Common myeloid progenitor, CD34-positive (primary cell): ENCODE measurements at regions not wholly inside any gene's neighbourhood (a gene's known extent, or its start where the extent isn't known, plus 50 kb on each side); places are given as distances from the start of the nearest gene placed in this dataset.

Experiments
- CTCF ChIA-PET: fragments of 350-600 bp; sonication (Branson Sonifier 250); formaldehyde crosslinking; loops from one replicate; lab custom pipeline; 2021; ENCODE audit warnings: antibody characterized with exemption; lab: Charles Lee
- POLR2A ChIA-PET: fragments of 350-600 bp; sonication (Branson Sonifier 250); formaldehyde crosslinking; loops from one replicate; lab custom pipeline; 2021; ENCODE audit warnings: antibody characterized with exemption; lab: Charles Lee
- DNase-seq, 3 donors: peaks; one replicate each; pipeline versions ENCODE4 v3.0.0 to v3.0.0-alpha.2; 2013
- H3K27ac ChIP-seq, 2 experiments: 1 replicate in 1 of 2; 2 replicates in 1 of 2; pipeline ENCODE4 v1.7.0; 2013; ENCODE audit warnings: inconsistent platforms in 2 of 2, low read length in 2 of 2, mild to moderate bottlenecking in 2 of 2, low read depth in 1 of 2, moderate library complexity in 1 of 2; ENCODE audit not compliant: severe bottlenecking in 2 of 2, insufficient read depth in 1 of 2, poor library complexity in 1 of 2
- H3K27me3 ChIP-seq, 5 experiments: replicated peaks in 2 of 5; 1 replicate in 3 of 5; 2 replicates in 2 of 5; pipeline versions ENCODE4 v1.6.1 to v1.7.0; 2013; ENCODE audit warnings: low read length in 4 of 5, mild to moderate bottlenecking in 2 of 5, moderate library complexity in 2 of 5, inconsistent platforms in 1 of 5; ENCODE audit not compliant: insufficient read depth in 5 of 5, control insufficient read depth in 4 of 5
- H3K36me3 ChIP-seq, 4 experiments: 1 replicate in 2 of 4; 2 replicates in 2 of 4; pipeline versions ENCODE4 v1.6.1 to v1.7.0; 2013; ENCODE audit warnings: low read length in 3 of 4, control low read depth in 1 of 4, mild to moderate bottlenecking in 1 of 4; ENCODE audit not compliant: control insufficient read depth in 4 of 4, insufficient read depth in 4 of 4
- H3K4me1 ChIP-seq, 4 experiments: 1 replicate in 3 of 4; 2 replicates in 1 of 4; pipeline versions ENCODE4 v1.6.1 to v1.7.1; 2013; ENCODE audit warnings: low read length in 3 of 4, mild to moderate bottlenecking in 3 of 4, control low read depth in 1 of 4, inconsistent platforms in 1 of 4, moderate library complexity in 1 of 4; ENCODE audit not compliant: control insufficient read depth in 4 of 4, insufficient read depth in 4 of 4; ENCODE audit errors: control extremely low read depth in 1 of 4
- H3K4me3 ChIP-seq, 7 experiments: 1 replicate in 4 of 7; 2 replicates in 3 of 7; pipeline versions ENCODE4 v1.5.1 to v1.7.0; 2013; ENCODE audit warnings: mild to moderate bottlenecking in 7 of 7, low read length in 6 of 7, moderate library complexity in 6 of 7, inconsistent platforms in 2 of 7, low read depth in 2 of 7, control low read depth in 1 of 7; ENCODE audit not compliant: insufficient read depth in 4 of 7, control insufficient read depth in 1 of 7; ENCODE audit errors: extremely low read depth in 1 of 7
- H3K9me3 ChIP-seq, 5 experiments: 1 replicate in 4 of 5; 2 replicates in 1 of 5; pipeline versions ENCODE4 v1.6.1 to v1.7.1; 2013; ENCODE audit warnings: low read length in 4 of 5, mild to moderate bottlenecking in 2 of 5, inconsistent platforms in 1 of 5, low read depth in 1 of 5, moderate library complexity in 1 of 5; ENCODE audit not compliant: control insufficient read depth in 4 of 5, insufficient read depth in 2 of 5; ENCODE audit errors: control extremely low read depth in 1 of 5
- WGBS: methylation state at CpG from one replicate; pipeline ENCODE4 v1.1.5; 2013; ENCODE audit not compliant: insufficient coverage; 5-methylcytosine and 5-hydroxymethylcytosine counted together

DNA sequence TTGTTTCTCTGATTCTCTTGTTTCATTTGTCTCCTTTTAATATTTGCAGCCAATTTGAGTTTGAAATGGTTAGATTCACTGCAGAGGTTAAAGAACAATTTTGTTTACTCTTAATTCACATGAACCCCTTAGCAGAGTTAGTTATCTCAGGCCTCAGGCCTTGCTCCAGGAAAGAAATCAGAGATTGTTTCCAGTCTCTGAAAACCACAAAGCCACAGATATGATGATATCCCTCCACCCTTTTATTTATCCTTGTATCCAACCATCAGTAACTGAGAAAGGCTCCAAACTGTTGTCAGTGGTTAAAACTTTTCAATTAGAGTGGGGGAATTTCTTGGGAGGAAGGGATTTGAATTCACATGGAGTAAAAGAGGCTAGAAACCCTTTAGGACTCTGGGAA lies 406.0 kb upstream of the DMAC1 start:
- H3K27ac ChIP-seq, result no peak overlapping the region
- CTCF ChIA-PET, result no interaction called here
- H3K36me3 ChIP-seq, result no peaks in the 10 kb centered on the region
- POLR2A ChIA-PET, result no interaction called here
- H3K9me3 ChIP-seq, result no peaks in the 10 kb centered on the region
- H3K27me3 ChIP-seq, result peaks cover 0 to 17% (median 9%) of the 10 kb centered on the region in 5 experiments
- H3K4me3 ChIP-seq, result no peak overlapping the region
- peaks cover 0 to 10% (median 4%) of the 10 kb centered on the region in 4 experiments for H3K4me1 ChIP-seq
- DNase-seq, result peak; percentile 37 to 73 (median 58)

DNA sequence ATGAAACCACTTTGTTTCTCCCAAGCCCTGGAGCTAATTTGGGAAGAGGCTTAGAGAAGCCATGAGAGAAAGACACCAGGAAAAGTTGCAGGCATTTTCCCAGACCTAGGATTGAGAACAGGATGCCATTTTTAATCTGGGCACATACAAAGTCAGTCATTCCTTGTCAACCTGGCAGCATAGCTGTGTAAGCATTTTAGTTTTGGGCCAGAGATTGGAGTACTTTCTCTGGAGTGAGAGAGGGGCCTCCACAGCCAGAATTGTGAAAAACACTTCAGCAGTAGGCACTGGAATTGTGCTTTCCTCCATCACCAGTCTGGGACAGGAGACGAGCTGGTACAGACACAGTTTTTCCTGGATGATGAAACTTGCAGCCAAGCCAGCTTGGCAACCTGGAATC lies 390.3 kb upstream of the DMAC1 start:
- no peaks in the 10 kb centered on the region for H3K27me3 ChIP-seq
- H3K9me3 ChIP-seq, result peaks cover 0 to 24% (median 3%) of the 10 kb centered on the region in 5 experiments
- no peak overlapping the region for H3K27ac ChIP-seq
- POLR2A ChIA-PET, result no interaction called here
- WGBS, result 100% methylated on average over 1 of the region's 1 CpG
- peaks cover 0 to 8% (median 0%) of the 10 kb centered on the region in 4 experiments for H3K4me1 ChIP-seq
- no peak for DNase-seq
- H3K36me3 ChIP-seq, result no peaks in the 10 kb centered on the region
- no peak overlapping the region for H3K4me3 ChIP-seq
- CTCF ChIA-PET, result interaction anchor here (1.2 kb wide), 1 partner anchor 9 kb away, joined by 3 read pairs; no protein-coding TSS in a partner anchor

DNA sequence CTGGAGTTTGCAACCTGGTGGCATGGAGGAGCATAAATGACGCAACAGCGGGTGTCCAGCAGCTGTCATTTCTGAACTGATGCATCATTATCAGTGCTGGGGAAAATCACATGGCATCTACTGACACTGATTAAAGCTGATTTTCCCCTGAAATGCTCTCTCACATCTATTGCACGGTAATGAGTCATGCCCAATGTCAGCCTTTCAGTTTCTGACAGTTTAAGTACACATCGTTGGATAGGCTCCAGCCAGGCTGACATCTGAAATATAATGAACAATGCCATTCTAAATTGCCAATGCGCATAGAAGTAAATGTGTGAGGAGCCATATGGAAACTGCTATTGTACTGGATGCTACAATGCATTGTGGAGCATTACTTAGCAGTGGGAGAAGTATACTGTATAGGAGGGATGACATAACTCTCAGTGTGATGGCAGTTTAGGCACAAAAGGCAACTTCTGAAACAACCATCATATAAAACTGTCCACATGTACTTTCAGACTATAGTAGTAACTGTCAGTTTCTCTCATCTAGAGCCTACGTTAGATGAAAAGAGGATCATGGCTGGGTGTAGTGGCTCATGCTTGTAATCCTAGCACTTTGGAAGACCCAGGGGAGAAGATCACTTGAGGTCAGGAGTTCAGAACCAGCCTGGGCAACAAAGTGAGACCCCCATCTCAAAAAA lies 389.3 kb upstream of the DMAC1 start:
- ChIA-PET POLR2A (no interaction called here), CTCF (interaction anchor here (1.3 kb wide), 2 partner anchors 11 to 15 kb away, joined by 3 to 4 read pairs; no protein-coding TSS in a partner anchor)
- Histone ChIP-seq H3K4me1 (peaks cover 0 to 8% (median 0%) of the 10 kb centered on the region in 4 experiments), H3K36me3 (no peaks in the 10 kb centered on the region), H3K27ac (no peak overlapping the region), H3K9me3 (peaks cover 0 to 24% (median 3%) of the 10 kb centered on the region in 5 experiments), H3K4me3 (no peak overlapping the region), H3K27me3 (no peaks in the 10 kb centered on the region)
- peak in 2 of 3 donors; percentile 34 to 43 for DNase-seq
- WGBS, result 74% methylated on average over 6 of the region's 6 CpGs

DNA sequence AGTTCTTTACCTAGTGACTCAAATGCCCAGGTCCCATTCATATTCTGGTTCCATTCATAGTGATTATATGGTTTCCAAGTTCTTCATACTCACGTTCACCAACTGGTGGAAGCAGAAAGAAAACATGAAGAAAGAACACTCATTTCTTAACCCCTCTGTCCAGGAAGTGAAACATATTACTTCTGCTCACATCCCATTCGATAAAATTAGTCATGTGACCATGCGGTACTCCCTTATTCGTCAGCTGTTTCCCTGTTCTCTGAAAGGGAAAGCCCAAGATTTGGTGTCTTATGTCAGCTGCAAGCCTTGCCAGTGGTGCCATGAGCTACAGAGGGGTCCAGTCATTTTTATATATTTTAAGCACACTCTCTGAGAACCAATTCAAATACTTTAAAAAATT lies 387.0 kb upstream of the DMAC1 start:
- POLR2A ChIA-PET, result interaction anchor here (0.6 kb wide), 1 partner anchor 204 kb away, joined by 5 read pairs; no protein-coding TSS in a partner anchor
- H3K36me3 ChIP-seq, result no peaks in the 10 kb centered on the region
- WGBS, result 91% methylated on average over 4 of the region's 4 CpGs
- no peaks in the 10 kb centered on the region for H3K27me3 ChIP-seq
- peak in 2 of 3 donors; percentile 8 to 13 for DNase-seq
- H3K4me3 ChIP-seq, result no peak overlapping the region
- H3K9me3 ChIP-seq, result peaks cover 0 to 8% (median 0%) of the 10 kb centered on the region in 5 experiments
- H3K27ac ChIP-seq, result no peak overlapping the region
- CTCF ChIA-PET, result interaction anchor here (0.8 to 1.0 kb wide), 2 partner anchors 10 to 12 kb away, joined by 3 read pairs; no protein-coding TSS in a partner anchor
- peaks cover 0 to 8% (median 0%) of the 10 kb centered on the region in 4 experiments for H3K4me1 ChIP-seq

DNA sequence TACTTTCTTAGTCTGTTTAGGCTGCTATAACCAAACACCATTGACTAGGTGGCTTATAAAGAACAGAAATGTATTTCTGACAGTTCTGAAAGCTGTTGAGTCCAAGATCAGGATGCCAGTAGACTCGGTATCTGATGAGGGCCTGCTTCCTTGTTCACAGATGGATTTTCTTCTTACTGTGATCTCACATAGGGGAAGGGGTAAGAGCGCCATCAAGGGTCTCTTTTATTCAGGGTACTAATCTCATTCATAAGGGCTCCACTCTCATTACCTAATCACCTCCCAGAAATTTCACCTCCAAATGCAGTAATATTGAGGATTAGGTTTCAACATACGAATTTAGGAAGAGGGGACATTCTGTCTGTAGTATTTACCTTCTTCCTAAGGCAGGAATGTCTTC lies 384.0 kb upstream of the DMAC1 start:
- Histone ChIP-seq H3K36me3 (no peaks in the 10 kb centered on the region), H3K4me1 (peaks cover 0 to 8% (median 0%) of the 10 kb centered on the region in 4 experiments), H3K27me3 (no peaks in the 10 kb centered on the region), H3K4me3 (no peak overlapping the region), H3K27ac (no peak overlapping the region), H3K9me3 (no peaks in the 10 kb centered on the region)
- no peak for DNase-seq
- ChIA-PET POLR2A (no interaction called here), CTCF (no interaction called here)
- 96% methylated on average over 2 of the region's 3 CpGs for WGBS

DNA sequence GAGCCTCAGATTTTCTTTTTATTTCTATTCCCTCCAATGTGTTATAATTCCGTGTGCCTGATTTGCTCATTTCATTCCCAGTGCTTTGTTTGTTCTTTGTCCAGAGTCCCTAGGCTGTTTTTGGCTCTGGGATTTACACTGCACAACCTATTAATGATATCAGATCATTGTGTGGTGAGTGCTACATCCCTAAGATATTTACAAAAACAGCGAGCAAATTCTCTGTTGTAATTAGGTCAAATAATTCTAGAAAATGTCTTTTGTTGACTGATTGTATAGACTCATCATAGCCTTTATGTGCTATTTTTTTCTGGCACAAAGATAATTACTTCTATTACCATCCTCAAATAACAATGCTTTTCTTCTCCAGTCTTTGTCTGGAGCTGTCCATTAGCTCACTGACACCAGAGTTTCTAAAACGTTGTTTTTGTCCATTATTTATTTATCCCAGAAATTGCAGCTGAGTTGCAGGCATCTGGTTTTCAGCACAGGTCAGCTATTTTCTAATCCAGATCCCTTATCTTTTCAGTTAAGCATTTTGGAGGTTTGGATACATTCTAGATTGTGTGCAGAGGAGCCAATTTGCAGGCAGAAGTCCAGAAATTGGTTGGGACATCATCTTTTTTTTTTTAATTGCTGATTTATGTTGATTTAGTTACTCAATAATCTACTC lies 379.9 kb upstream of the DMAC1 start:
- ChIA-PET CTCF (no interaction called here), POLR2A (no interaction called here)
- DNase-seq, result no peak
- no peaks in the 10 kb centered on the region for H3K9me3 ChIP-seq
- H3K4me3 ChIP-seq, result no peak overlapping the region
- H3K27me3 ChIP-seq, result no peaks in the 10 kb centered on the region
- WGBS, result 71% methylated on average over 1 of the region's 3 CpGs
- no peak overlapping the region for H3K27ac ChIP-seq
- no peaks in the 10 kb centered on the region for H3K4me1 ChIP-seq
- H3K36me3 ChIP-seq, result no peaks in the 10 kb centered on the region

DNA sequence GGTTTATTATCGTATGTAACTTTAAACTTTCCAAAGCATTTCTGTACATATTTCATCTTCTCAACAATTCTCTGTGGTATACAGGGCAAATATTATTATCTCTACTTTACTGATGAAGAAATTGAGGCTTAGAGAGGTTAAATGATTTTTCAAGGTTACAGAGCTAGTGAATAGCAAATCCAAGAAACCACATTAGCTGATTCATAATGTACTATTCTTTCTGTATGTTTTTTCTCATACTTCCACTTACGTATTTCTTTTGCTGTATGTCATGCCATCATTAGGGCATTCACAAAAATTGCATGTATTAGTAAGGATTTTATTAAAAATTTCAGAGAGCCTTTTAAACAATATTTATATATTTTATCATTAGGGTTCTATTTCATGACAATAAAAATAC lies 372.4 kb upstream of the DMAC1 start:
- Histone ChIP-seq H3K4me1 (no peaks in the 10 kb centered on the region), H3K9me3 (no peaks in the 10 kb centered on the region), H3K27me3 (no peaks in the 10 kb centered on the region), H3K36me3 (no peaks in the 10 kb centered on the region), H3K4me3 (no peak overlapping the region), H3K27ac (no peak overlapping the region)
- ChIA-PET POLR2A (no interaction called here), CTCF (no interaction called here)
- DNase-seq, result no peak
- no CpG with 5 or more reads among the region's 2 CpGs for WGBS
